ENCODE measurements at regions not wholly inside any gene's neighbourhood (a gene's known extent, or its start where the extent isn't known, plus 50 kb on each side); places are given as distances from the start of the nearest gene placed in this dataset.

DNA sequence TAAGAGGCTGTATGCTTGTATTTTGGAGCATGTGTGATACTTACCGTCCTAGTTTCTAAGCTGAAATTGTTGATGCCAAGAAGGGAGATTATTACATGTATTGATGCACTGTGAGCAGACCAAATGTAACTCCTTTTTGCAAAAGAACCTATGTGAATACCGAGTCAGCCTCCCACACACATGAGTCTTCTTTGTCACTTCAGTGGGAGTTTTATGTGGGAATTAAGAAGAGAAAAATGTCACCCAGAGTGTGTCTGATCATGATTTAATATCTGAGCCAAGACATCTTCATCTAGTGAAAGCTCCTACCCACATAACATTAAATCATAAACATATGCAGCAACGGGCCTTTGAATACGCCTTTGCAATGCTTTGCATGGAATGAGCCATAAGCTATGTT is 380.3 kb upstream of the ACTBL2 start:
- no peak for DNase-seq

DNA sequence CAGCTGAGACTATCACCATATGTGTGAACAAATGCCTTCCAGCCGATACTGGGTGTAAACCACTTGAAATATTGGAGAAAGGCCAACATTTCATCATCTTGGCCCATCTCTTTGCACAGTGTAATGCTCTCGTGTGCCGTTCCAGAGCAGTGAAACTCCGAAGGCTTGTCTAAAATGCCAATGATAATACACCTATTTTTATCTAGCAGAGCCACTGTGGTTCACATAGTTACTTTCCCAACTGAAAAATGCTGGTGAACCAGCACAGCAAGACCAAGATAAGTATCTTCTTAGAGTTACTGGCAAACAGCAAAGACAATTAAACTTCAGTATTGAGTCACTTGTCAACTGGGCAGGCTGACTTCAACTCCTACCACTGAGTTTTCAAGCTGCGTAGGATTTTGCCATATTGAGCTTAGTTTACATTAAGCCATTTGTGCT is 379.9 kb upstream of the ACTBL2 start:
- no peak for DNase-seq

DNA sequence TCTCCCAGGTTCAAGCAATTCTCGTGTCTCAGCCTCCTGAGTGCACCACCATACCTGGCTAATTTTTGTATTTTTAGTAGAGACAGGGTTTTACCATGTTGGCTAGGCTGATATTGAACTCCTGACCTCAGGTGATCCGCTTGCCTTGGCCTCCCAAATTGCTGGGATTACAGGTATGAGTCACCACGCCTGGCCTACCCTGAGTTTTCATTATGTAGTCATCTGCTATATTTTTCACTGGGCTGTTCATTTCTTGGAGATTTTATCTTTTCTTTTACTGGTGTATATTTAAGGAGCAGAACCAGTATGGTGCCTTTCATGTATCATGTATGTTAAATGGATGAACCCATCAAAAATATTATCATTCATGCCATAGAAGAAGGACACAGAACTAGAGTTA is 377.0 kb upstream of the ACTBL2 start:
- DNase-seq, result no peak

DNA sequence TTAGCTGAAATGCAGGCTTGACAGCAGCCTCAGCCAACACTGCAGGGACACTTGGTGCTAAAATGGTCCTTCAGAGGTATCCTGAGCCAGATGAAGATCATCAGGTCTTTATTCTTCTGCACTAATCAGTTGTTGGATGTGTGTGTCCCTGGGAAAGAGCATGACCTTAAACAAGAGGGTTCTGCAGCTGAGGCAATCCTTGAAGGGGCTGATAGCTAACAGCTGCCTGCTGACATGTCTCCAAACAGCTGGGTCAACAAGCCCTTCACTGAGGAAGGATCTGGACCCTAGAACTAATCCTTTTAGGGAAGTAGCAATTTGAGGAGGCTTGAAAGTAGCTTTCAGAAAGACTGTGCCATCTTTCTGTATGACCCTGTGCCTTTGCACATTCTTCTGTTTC is 376.3 kb upstream of the ACTBL2 start:
- no peak for DNase-seq

DNA sequence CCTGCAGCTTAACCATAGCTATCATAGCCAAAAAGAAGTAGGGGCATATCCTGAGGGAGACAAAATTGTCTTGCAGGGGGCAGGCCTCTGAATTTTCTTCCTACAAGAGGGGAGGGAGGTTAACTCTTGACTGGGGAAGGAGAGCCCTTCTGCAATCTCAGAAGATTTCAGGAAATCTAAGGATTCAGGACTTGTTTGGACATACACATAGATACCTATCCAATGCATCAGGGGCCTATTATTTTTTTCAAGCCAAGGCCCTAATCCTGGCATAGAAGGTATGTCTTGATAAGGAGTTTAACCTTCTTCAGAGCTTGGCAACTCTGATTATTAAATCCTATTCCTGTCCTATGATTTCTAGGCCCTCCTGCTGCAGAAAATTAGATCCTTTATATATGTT is 375.1 kb upstream of the ACTBL2 start:
- DNase-seq, result no peak

DNA sequence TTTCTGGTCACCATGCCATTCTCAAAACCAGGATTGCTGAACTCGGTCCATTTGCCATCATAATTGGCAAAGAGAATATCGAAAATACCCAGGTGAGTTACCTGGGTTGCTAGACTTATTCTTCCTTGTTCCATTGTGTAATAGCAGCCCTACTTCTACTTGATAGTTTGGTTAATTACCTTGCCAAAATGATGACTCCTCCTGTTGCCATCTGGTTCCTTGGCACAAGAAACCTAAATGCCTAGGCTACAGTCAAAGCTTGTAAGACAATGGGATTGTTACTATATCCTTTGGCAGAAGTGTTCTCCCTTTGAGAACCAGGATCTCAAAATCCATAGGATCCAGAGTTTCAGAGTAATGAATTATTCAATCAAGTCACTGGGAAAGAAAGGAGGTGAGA is 373.2 kb upstream of the ACTBL2 start:
- no peak for DNase-seq

DNA sequence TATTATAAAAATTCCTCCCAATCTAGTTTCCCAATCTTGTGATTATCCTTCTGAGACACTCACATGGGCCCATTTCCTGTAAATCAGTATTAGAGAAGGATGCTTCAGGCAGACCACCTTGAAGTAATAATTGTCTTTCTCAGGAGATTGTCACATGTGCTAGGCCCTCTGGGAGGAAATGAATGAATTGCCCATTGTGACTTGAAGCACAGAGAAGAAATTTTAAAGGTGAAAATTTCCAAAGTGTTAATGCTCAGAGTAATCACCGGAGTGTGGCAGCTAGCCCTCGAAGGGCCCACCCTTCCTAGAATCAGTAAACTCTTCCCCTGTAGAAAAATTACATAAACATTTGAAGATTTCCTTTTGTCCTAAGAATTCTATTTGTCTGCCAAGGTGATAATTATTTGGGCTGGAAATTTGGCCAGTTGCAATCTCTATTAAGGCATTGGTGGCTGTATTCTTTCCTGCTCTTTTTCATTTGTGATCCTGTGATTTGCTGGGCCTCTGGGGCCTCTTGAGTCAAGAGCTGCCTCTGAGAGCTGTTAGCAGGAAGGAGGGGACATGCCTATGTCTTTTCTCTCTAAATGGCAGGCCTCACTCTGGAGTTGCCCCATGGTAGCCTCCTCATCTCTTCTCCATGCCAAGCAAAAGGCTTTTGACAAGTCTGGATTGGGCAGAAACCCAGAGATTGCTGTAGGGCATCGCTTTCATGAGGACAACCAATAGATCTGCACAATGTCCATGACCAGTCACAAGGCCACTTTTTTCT is 371.5 kb upstream of the ACTBL2 start:
- no peak for DNase-seq

DNA sequence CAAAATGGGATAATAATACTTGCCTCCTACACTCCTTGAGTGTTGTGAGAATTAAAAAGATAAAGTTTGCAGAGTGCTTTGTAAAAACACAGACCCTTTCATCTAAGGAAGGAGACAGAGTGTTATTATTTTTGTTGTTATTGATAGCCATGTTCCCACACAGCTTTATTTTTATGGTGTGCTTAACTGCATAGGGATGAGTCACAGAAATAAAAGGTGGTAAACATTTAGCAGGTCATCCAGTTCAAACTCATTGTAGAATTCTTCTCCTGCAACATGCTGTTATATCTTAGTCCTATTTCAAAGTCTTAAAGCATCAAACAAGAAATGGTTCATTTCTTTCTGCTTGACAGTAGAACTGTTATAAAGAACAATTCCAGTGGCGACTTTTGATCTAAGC is 367.5 kb upstream of the ACTBL2 start:
- DNase-seq, result no peak

DNA sequence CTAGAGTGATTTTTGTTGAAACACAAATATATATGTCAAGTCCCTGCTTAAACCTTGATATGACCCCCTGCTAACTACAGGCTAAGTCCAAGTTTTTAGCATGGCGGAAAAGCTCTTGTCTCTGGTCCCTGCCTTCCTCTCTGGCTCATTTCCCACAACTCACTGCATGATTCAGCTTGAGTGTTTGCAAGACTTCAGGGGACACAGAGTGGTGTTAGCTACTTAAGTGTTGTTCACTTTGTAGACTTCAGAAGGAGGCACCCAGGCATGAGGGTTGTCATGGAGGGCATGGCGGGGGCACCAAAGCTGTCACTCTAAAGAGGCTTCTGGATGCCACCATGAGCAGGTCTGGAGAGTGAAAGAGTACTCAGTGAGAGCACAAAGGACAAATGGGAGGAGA is 362.4 kb upstream of the ACTBL2 start:
- DNase-seq, result no peak

DNA sequence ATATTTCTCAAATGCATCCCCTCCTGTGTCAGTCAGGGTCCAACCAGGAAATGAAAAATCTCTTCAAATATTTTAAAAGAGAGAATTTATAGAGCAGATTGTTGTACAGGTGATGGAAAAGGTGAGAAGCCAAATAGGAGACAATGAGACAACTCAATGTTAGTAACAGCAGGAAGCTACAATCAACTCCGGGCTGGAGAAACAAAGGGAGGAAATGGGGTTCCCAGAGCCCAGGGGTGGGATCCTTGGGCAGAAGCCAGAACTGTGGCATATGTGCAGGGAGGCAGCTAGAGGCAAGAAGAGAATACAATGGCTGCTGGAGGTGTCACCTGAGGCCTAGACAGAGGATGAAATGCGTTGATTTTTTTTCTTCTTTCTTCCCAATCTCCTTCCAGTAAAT is 361.8 kb upstream of the ACTBL2 start:
- no peak for DNase-seq

DNA sequence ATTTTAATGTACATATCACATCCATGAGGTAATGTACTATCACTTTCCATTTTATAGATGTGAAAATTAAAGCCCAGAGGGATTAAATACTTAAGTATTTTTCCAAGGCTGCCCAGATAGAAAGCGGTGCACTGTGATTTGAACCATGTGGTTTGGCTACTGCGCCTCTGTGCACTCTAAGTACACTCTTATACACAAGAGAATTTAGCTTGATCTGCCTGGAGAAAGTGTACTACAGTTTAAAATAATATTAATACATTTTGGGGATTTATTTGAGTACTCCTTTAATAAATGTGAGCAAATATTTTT is 360.4 kb upstream of the ACTBL2 start:
- no peak for DNase-seq

DNA sequence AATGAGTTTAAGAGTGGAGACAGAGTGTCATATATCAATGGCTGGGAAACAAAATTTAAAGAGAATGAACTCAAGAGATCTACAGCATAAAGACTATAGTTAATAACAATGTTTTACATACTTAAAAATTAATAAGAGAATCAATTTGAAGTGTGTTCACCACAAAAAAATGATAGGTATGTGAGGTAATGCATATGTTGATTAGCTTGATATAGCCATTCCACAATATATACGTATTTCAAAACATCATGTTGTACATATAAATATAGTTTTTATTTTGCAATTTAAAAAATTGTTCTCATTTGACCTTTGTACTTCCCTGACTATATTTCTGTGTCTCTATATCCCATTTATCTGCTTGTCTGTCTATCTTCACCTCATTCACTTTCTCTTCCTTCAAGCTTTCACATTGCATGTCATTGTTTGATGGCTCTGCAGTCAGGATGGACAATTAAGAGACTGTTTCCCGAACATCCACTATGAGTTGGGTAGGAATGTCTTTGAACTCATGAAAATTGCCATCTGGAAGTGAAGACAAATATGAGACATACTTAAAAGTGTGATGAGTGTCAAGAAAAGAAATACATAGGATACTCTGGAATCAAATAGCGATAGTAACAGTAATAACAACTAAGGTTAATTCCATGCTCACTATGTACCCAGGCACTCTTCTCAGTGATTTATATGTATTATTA is 359.9 kb upstream of the ACTBL2 start:
- DNase-seq, result no peak

DNA sequence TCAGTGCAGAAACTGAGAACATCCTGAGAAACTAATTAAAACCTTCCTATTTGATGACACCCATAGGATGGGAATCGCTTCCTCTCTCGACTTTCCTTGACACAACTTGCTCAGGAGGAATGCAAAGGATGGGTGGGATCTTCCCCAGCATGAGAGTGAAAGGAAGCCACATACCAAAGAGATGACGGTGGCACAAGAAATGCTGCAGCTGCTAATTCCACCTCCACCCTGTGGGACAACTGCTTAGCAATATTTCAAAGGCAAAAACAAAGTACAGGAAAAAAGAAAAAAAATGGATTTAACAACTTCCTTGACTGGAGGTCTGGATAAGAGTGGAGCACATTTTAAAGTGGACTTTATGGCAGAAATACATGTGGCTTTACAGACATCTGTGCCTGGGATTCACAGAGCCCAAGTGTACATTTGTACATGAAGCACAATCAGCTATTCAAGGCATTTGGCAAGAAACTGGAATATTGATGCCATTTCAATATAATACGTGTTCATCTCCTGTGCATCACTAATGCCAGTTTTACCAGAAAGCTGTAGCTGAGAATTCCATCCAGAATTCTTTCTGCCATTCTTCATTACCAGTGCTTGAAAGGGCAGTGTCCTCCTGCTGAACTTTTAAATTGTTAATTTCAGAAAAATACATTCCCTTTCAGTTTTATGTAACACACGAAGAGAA is 359.2 kb upstream of the ACTBL2 start:
- DNase-seq, result no peak

DNA sequence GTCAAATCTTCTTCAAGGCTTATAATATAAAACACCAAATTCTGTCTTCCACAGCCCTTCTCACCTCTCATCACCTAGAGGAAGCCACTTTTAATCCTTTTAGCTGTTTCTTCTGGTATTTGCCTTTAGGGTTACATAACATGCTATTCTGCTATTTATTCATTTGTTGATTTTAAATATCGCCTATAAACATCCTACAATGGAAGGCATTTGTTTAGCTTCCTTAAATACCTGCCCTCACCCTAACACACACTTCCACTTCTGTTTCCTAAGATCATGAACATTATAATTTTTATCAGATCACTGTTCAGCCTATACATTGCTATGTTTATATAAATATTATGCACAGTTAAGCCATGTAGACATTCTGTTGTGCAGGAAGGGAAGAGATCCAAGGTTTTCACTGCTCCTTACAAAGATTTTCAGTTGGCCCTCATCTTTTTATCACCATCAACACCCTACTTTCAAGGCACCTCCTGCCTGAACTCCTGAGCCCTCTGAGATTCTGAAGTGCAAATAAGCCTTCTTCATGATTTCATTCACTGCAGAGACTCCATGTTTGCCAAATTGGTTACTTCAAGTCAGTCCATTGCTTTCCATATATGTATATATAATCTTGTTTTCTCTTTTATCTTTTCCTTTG is 356.9 kb upstream of the ACTBL2 start:
- DNase-seq, result no peak

DNA sequence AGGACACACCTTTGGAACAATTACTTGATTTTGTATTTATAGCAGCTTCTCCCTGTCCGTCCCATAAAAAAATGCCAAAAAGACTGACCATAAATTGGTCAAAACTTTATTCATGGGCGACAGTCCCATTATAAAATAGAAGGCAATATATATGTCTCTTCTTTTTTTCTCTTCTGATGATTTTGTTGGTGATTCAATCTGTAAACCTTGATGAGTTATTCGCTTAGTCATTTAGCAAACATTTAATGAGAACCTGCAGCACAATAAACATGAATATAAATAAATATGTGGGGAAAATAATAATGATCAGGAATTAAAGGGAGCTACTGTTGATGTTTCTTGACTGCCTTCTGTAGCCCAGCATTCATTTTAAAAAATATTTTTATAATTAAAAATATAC is 356.4 kb upstream of the ACTBL2 start:
- DNase-seq, result no peak

DNA sequence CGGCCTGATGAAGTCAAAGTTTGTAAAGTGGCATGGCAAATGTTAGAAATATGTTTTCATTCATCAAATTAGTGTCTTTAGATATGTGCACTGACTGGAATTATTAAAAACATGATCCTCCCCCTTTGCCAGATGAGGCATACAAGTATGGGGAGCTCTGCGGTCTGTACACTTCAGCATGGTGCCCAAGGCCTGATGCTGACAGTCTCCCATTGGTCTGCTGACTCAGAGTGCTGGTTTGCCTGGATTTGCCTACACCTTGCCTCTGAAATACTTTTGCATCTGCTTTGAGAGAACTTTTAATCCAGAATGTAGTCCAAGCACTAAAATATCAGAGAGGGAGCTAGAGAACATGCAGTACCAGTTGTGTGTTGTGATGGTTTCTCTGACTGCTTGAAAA is 354.3 kb upstream of the ACTBL2 start:
- no peak for DNase-seq

DNA sequence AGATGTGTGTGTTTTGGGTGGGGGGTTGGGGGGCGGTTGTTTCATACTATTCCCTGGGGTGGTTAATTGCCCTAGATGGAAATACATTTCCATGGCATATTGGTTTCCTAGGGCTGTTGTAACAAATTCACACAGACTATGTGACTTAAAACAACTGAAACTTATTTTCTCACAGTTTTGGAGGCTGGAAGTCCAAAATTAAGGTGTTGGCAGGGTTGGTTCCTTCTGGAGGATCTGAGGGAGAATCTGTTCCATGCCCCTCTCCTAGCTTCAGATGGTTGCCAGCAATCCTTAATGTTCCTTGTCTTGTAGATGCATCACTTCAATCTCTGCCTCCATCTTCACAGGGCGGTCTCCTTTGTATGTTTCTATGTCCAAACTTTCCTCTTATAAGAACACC is 353.7 kb upstream of the ACTBL2 start:
- no peak for DNase-seq

DNA sequence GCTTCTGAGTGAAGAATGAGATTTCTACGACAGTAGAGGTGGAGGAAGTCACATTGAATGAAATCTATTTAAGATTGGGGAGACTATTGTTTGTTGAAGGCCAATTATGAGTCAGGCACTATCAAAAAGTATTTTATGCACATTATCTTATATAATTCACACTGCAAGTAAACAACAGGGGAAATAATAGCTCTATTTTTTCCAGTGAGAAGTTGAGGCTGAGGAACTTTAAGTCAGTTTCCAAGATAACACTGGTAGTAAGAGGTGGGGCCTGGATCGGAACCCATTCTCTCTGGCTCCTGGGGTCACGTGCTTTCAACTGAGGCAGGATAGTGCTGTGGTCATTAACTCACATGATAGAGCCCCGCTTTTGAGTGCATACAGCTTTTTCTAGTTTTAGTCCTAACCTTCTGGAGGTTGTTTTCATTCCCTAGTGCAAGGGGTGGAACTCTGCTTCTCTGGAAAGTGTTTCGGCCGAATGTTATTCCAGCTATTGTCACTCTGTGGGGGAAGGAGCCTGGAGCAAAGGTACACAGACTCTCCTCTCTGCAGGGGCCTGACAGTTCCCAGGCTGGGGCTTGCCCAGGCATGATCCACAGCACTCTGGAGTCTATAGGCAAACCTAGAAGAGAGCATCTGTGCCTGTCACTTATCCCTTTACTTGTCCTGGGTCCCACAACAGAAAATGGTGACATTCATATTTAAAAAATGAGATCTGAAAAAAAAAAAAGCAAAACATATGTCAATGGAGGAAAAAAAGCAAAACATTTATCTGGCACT is 352.4 kb upstream of the ACTBL2 start:
- DNase-seq, result no peak

DNA sequence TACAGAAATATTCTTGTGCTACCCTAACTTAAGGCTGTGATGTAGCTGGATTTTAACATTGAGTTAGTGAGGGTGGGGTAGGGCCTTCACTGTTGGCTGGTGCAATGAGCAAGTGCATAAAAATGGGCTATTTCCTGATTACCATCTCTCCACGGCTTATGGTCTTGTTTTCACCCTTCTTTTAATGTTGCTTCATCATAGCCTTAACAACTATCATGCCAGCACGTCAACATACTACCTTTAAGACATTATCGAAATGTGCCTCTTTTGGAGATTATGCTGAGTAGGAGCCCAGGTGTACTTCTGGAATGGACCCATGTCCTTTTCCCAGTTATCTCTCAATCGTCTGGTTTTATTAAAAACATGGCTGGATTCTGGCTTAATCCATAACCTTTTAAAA is 350.9 kb upstream of the ACTBL2 start:
- DNase-seq, result no peak

DNA sequence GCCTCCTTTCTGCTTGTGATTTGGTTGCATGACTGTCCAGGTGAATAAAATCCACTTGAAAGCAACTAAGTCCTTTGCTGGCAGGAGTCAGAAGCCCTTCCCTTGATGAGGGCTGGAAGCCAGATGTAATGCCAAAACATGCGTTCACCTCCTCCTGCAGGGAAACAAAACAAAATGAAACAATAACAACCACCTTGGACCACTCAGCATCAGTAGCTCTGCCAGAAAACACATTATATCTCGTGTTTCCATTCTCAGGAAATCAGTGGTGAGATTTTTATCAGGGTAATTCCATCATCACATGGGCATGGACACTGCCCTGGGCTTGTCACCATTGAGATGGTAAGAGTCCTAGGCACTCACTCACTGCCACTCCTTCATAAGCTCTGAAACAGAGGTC is 350.3 kb upstream of the ACTBL2 start:
- no peak for DNase-seq

DNA sequence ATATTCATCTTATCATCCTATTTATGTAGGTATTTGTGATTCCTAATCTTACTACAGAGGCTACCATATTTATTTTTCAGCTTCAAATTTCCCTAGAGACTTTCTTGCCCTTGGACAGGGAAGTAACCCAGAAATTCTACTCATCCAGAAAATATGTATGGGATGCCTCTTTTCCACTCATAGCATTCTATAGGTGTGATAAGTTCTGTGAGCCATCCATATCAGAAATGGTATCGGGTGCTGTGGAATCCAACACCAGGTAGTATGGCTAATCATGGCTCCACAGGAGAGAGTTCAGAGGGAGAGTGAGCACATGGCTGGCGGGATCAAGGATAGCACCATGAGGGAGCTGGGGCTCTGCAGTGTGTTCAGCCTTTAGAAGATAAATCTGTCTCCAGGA is 349.3 kb upstream of the ACTBL2 start:
- no peak for DNase-seq

DNA sequence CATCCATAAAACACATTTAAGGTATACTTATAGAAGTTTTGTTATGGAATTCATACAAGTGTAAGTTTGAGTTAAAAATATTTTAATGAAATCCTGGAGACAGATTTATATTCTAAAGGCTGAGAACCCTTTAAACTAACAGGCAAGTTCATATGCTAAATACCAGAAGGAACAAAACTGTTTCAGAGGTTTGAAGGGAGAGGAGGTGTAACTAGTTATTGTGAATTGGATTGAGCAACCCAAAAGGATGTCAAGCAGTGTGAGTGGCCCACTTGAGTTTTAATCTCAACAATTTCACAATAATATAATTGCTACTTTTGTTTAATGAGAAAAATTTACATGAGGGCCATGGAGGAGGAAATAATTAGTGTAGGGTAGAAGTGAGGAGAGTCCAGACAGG is 348.5 kb upstream of the ACTBL2 start:
- no peak for DNase-seq

DNA sequence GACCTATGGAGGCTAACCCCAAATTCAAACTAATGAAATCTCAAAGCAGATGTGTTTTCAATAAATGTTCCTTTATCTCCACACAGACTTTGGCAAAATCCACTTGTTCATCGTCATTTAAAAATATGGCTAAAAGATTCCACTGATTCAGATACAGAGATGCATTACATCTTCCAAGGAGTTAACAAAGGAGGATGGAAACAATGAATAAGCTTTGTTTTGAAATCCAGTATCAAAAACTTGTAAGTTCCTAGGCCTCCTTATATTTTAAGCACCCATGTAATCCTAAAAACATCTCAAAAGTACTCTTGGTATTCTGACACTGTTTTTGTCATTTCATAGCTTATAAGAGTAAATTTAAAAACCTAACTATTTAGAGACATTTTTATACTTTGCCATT is 345.6 kb upstream of the ACTBL2 start:
- DNase-seq, result no peak

Measured in NCI-H2029 (cell line).